ENCODE measurements at regions not wholly inside any gene's neighbourhood (a gene's known extent, or its start where the extent isn't known, plus 50 kb on each side); places are given as distances from the start of the nearest gene placed in this dataset.

DNA sequence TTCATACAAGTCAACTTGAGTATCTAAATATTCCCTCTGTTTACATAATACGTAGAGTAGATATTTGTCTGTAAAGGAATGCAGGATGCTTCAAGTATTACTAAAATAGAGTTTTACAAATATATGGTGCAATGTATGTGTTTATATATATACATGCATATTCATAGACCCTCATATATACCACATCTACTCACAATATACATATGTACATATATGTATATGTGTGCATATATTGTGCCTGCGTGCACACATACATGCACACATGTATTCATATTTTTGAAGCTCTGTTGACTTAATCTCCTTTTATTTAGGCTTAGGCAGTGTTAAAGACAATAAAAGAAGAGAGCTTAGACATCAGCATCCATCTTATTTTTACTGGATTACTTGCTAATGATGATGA is 616.6 kb upstream of the GOT2 start:
- no peak for TF ChIP-seq POLR2AphosphoS5 (IDR thresholded peaks at IDR 0.05)
- TF ChIP-seq, protein P1, sequence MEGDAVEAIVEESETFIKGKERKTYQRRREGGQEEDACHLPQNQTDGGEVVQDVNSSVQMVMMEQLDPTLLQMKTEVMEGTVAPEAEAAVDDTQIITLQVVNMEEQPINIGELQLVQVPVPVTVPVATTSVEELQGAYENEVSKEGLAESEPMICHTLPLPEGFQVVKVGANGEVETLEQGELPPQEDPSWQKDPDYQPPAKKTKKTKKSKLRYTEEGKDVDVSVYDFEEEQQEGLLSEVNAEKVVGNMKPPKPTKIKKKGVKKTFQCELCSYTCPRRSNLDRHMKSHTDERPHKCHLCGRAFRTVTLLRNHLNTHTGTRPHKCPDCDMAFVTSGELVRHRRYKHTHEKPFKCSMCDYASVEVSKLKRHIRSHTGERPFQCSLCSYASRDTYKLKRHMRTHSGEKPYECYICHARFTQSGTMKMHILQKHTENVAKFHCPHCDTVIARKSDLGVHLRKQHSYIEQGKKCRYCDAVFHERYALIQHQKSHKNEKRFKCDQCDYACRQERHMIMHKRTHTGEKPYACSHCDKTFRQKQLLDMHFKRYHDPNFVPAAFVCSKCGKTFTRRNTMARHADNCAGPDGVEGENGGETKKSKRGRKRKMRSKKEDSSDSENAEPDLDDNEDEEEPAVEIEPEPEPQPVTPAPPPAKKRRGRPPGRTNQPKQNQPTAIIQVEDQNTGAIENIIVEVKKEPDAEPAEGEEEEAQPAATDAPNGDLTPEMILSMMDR (IDR thresholded peaks at IDR 0.05 in 8 of 11, conservative IDR thresholded peaks at IDR 0.05 in 3 of 11): no peak
